ENCODE measurements at regions not wholly inside any gene's neighbourhood (a gene's known extent, or its start where the extent isn't known, plus 50 kb on each side); places are given as distances from the start of the nearest gene placed in this dataset.

- no peak for TF ChIP-seq POLR2A (IDR thresholded peaks at IDR 0.05)
- TF ChIP-seq, protein P1, sequence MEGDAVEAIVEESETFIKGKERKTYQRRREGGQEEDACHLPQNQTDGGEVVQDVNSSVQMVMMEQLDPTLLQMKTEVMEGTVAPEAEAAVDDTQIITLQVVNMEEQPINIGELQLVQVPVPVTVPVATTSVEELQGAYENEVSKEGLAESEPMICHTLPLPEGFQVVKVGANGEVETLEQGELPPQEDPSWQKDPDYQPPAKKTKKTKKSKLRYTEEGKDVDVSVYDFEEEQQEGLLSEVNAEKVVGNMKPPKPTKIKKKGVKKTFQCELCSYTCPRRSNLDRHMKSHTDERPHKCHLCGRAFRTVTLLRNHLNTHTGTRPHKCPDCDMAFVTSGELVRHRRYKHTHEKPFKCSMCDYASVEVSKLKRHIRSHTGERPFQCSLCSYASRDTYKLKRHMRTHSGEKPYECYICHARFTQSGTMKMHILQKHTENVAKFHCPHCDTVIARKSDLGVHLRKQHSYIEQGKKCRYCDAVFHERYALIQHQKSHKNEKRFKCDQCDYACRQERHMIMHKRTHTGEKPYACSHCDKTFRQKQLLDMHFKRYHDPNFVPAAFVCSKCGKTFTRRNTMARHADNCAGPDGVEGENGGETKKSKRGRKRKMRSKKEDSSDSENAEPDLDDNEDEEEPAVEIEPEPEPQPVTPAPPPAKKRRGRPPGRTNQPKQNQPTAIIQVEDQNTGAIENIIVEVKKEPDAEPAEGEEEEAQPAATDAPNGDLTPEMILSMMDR (IDR thresholded peaks at IDR 0.05): no peak
Measured at GRCh38 chr5:93930098-93930497, 188.7 kb upstream of the POU5F2 start.
